GM21515 (cell line): ENCODE measurements at regions not wholly inside any gene's neighbourhood (a gene's known extent, or its start where the extent isn't known, plus 50 kb on each side); places are given as distances from the start of the nearest gene placed in this dataset.

Experiments
- ATAC-seq: cut with Tn5 transposase; IDR thresholded peaks from one replicate; pipeline ENCODE4 v1.9.1; 2021; ENCODE audit not compliant: unreplicated experiment

- no peak for ATAC-seq
Observed at GRCh38 chr2:120828066-120828465, 92.4 kb downstream of the GLI2 start.

GRCh38 chr2:120828829-120829632, 93.4 kb downstream of the GLI2 start:
- no peak for ATAC-seq

GRCh38 chr2:120829633-120830025, 94.0 kb downstream of the GLI2 start:
- no peak for ATAC-seq

GRCh38 chr2:120830096-120830830, 94.6 kb downstream of the GLI2 start:
- ATAC-seq = no peak

- no peak for ATAC-seq
Observed at GRCh38 chr2:120831086-120831485, 95.4 kb downstream of the GLI2 start.

GRCh38 chr2:120831891-120832290, 96.2 kb downstream of the GLI2 start:
- ATAC-seq = no peak

- ATAC-seq = no peak
Observed at GRCh38 chr2:120832296-120833070, 96.8 kb downstream of the GLI2 start.

- ATAC-seq = no peak
Observed at GRCh38 chr2:120833127-120833675, 97.5 kb downstream of the GLI2 start.

- no peak for ATAC-seq
Observed at GRCh38 chr2:120834206-120834605, 98.5 kb downstream of the GLI2 start.

GRCh38 chr2:120836281-120836680, 100.6 kb downstream of the GLI2 start:
- no peak for ATAC-seq

GRCh38 chr2:120840795-120841487, 105.3 kb downstream of the GLI2 start:
- no peak for ATAC-seq

GRCh38 chr2:120842456-120843439, 107.1 kb downstream of the GLI2 start:
- ATAC-seq = no peak

- ATAC-seq = no peak
Observed at GRCh38 chr2:120844070-120844738, 108.5 kb downstream of the GLI2 start.

GRCh38 chr2:120845277-120845676, 109.6 kb downstream of the GLI2 start:
- ATAC-seq = no peak

- no peak for ATAC-seq
Observed at GRCh38 chr2:120846406-120847095, 110.9 kb downstream of the GLI2 start.

- no peak for ATAC-seq
Observed at GRCh38 chr2:120847700-120848321, 112.1 kb downstream of the GLI2 start.

- ATAC-seq = no peak
Observed at GRCh38 chr2:120849278-120849677, 113.6 kb downstream of the GLI2 start.

GRCh38 chr2:120850551-120850950, 114.9 kb downstream of the GLI2 start:
- ATAC-seq = no peak
